Panc1 (cell line): ENCODE measurements at regions not wholly inside any gene's neighbourhood (a gene's known extent, or its start where the extent isn't known, plus 50 kb on each side); places are given as distances from the start of the nearest gene placed in this dataset.

Experiments used
- POLR2AphosphoS5 ChIP-seq: IDR thresholded peaks from 2 replicates; pipeline ENCODE4 v1.6.1; 2012; ENCODE audit warnings: mild to moderate bottlenecking, low read depth, low read length, moderate library complexity
- TF ChIP-seq, protein P1 (sequence below): fragments of 450-650 bp; IDR thresholded peaks from 2 replicates; pipeline ENCODE4 v1.5.1; 2017; ENCODE audit warnings: mild to moderate bottlenecking
- TF ChIP-seq, protein P2 (sequence below), 2 experiments: IDR thresholded peaks; 2 replicates each; pipeline ENCODE4 v1.6.1; 2011 to 2012; ENCODE audit warnings: low read depth in 2 of 2, control low read depth in 1 of 2, low read length in 1 of 2, mild to moderate bottlenecking in 1 of 2, moderate library complexity in 1 of 2; ENCODE audit not compliant: insufficient read depth in 1 of 2

DNA sequence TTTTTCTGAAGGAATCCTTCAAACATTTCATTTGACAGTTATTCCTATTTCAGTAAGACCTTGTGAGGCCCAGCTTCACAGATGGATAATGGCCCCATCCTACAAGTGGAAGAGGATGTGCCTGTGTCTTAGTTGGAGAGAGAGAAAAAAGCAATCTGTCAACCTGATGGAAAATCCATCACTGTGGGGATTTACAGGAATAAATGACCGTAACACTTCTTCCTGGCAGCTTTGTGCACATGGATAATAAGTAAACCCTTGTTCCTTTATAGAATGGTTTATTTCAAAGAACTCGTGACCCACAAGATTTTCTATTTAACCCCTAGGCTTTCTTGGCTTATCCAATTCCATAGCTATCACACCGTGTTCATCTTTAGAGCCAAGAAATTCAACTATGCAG lies 121.4 kb upstream of the PCED1B start:
- TF ChIP-seq, protein P1, sequence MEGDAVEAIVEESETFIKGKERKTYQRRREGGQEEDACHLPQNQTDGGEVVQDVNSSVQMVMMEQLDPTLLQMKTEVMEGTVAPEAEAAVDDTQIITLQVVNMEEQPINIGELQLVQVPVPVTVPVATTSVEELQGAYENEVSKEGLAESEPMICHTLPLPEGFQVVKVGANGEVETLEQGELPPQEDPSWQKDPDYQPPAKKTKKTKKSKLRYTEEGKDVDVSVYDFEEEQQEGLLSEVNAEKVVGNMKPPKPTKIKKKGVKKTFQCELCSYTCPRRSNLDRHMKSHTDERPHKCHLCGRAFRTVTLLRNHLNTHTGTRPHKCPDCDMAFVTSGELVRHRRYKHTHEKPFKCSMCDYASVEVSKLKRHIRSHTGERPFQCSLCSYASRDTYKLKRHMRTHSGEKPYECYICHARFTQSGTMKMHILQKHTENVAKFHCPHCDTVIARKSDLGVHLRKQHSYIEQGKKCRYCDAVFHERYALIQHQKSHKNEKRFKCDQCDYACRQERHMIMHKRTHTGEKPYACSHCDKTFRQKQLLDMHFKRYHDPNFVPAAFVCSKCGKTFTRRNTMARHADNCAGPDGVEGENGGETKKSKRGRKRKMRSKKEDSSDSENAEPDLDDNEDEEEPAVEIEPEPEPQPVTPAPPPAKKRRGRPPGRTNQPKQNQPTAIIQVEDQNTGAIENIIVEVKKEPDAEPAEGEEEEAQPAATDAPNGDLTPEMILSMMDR = no peak
- TF ChIP-seq, protein P2, sequence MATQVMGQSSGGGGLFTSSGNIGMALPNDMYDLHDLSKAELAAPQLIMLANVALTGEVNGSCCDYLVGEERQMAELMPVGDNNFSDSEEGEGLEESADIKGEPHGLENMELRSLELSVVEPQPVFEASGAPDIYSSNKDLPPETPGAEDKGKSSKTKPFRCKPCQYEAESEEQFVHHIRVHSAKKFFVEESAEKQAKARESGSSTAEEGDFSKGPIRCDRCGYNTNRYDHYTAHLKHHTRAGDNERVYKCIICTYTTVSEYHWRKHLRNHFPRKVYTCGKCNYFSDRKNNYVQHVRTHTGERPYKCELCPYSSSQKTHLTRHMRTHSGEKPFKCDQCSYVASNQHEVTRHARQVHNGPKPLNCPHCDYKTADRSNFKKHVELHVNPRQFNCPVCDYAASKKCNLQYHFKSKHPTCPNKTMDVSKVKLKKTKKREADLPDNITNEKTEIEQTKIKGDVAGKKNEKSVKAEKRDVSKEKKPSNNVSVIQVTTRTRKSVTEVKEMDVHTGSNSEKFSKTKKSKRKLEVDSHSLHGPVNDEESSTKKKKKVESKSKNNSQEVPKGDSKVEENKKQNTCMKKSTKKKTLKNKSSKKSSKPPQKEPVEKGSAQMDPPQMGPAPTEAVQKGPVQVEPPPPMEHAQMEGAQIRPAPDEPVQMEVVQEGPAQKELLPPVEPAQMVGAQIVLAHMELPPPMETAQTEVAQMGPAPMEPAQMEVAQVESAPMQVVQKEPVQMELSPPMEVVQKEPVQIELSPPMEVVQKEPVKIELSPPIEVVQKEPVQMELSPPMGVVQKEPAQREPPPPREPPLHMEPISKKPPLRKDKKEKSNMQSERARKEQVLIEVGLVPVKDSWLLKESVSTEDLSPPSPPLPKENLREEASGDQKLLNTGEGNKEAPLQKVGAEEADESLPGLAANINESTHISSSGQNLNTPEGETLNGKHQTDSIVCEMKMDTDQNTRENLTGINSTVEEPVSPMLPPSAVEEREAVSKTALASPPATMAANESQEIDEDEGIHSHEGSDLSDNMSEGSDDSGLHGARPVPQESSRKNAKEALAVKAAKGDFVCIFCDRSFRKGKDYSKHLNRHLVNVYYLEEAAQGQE (IDR thresholded peaks at IDR 0.05; ENCODE audit: insufficient read depth in 1 of 2, low read depth in 2 of 2, low read length in 1 of 2) = no peak
- no peak for TF ChIP-seq POLR2AphosphoS5
